ENCODE measurements at regions not wholly inside any gene's neighbourhood (a gene's known extent, or its start where the extent isn't known, plus 50 kb on each side); places are given as distances from the start of the nearest gene placed in this dataset.
"Not testable (repeated sequence)": the region's sequence is repeated elsewhere in the genome, so short reads cannot be mapped to it uniquely, and the experiment has no call there.

DNA sequence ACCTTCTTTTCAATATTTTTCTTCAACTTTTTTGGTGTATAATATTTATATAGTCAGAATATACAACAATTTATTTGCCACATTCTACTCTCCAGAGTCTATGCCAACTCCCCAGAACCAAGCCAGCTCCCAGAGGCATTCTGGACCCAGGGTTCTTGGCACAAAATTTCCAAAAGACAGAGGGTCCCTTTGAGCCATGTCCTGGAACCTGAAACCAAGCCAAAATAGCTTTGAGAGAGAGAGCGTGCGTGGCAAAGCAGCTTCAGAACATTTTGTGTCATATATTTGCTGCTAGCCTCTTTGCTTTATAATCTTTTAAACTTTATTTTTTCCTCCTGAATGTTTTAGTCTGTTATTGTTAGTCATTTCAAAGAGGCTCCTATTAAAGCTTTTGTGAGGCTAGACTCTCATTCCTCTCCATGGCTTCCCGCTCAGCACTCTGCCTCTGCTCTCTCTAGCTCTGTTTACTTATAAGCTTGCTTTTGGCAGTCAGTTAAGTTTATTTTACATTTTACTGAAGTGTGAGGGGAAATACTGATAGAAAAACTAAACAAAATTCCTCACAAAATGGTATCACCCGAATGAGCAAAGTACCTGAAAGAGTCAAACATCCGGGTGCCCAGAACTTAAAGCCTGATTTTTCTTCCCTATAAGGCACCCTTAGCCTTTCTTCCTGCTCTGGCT is 605.1 kb upstream of the ID4 start:
- H3K4me3 Mint-ChIP-seq: no peak overlapping the region
- no peaks in the 10 kb centered on the region for H3K4me1 Mint-ChIP-seq
- peaks cover 8% of the 10 kb centered on the region for H3K9me3 Mint-ChIP-seq
- no peaks in the 10 kb centered on the region for H3K36me3 Mint-ChIP-seq
- DNase-seq: no peak
- no peaks in the 10 kb centered on the region for H3K27me3 Mint-ChIP-seq
- no peak overlapping the region for H3K27ac Mint-ChIP-seq

DNA sequence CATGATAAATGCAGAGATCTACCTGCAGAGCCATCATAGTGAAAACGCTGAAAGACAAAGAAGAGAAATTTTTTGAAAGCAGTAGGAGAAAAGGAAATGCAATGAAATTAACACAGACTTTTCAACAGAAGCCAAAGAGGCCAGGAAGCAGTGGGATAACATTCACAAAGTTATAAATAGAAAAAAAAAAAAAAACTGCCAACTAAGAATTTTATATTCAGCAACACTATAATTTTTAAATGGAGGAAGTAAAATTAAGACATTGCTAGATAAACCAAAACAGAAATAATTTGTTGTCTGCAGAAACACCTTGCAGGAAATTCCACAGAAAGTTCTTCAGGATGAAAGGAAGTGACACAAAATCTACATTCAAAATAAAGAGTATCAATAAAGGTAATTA is 591.5 kb upstream of the ID4 start:
- Mint-ChIP-seq H3K27ac (no peak overlapping the region), H3K27me3 (no peaks in the 10 kb centered on the region), H3K36me3 (no peaks in the 10 kb centered on the region), H3K4me3 (no peak overlapping the region), H3K4me1 (no peaks in the 10 kb centered on the region), H3K9me3 (peaks cover 44% of the 10 kb centered on the region)
- DNase-seq: no peak

GRCh38 chr6:19247181-19247580 is 590.0 kb upstream of the ID4 start:
- peaks cover 38% of the 10 kb centered on the region for H3K9me3 Mint-ChIP-seq
- H3K27me3 Mint-ChIP-seq, H3K4me1 Mint-ChIP-seq, H3K36me3 Mint-ChIP-seq, H3K4me3 Mint-ChIP-seq, DNase-seq, H3K27ac Mint-ChIP-seq: not testable (repeated sequence)

- not testable (repeated sequence) for H3K27ac Mint-ChIP-seq, DNase-seq, H3K36me3 Mint-ChIP-seq, H3K4me3 Mint-ChIP-seq, H3K9me3 Mint-ChIP-seq, H3K27me3 Mint-ChIP-seq, H3K4me1 Mint-ChIP-seq
These were observed 581.0 kb upstream of the ID4 start for GRCh38 chr6:19256123-19256522.

DNA sequence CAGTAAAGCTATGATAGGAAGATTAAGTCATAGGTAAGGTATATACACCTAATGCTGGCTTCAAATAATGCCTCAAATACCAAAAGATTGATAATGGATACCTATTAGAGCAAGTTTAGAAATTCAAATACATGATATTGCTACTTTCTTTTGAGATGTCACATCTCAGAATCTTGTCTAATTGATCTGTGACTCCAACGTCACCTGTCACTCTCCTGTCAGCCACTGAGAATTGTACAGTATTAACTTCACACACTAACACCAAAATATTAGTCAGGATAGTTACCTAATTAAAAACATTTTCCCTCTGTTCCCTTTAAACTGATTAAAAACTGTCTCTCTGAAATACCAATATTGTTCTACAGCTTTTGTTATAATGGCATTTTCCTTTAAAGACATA is 575.5 kb upstream of the ID4 start:
- Mint-ChIP-seq H3K27ac (no peak overlapping the region), H3K9me3 (no peaks in the 10 kb centered on the region), H3K27me3 (no peaks in the 10 kb centered on the region), H3K36me3 (no peaks in the 10 kb centered on the region), H3K4me1 (no peaks in the 10 kb centered on the region), H3K4me3 (no peak overlapping the region)
- DNase-seq: no peak

DNA sequence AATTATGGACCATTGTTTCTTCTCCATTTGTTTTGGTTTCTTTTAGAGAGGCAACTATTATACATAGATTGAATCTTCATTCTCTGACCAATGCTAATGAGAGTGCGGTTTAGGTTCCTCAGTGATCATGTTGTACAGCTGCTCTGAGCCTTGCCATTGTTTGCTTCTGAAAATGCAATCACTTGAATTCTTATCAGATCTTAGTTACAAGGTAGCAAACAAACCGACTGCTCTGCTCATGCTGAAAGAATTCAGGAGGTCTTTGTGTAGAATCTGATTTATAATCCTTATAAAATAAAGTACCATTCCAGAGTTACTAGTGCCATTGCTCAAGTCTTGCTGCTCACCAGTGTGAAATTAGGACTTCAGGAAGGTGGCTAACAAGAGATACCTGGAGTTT is 569.1 kb upstream of the ID4 start:
- Mint-ChIP-seq H3K4me3 (no peak overlapping the region), H3K36me3 (no peaks in the 10 kb centered on the region), H3K4me1 (no peaks in the 10 kb centered on the region), H3K9me3 (peaks cover 2% of the 10 kb centered on the region), H3K27me3 (no peaks in the 10 kb centered on the region), H3K27ac (no peak overlapping the region)
- no peak for DNase-seq

- peaks cover 2% of the 10 kb centered on the region for H3K9me3 Mint-ChIP-seq
- no peak overlapping the region for H3K4me3 Mint-ChIP-seq
- H3K27ac Mint-ChIP-seq: no peak overlapping the region
- no peaks in the 10 kb centered on the region for H3K36me3 Mint-ChIP-seq
- H3K27me3 Mint-ChIP-seq: no peaks in the 10 kb centered on the region
- no peaks in the 10 kb centered on the region for H3K4me1 Mint-ChIP-seq
- no peak for DNase-seq
These were observed 568.5 kb upstream of the ID4 start for GRCh38 chr6:19268718-19269117.

GRCh38 chr6:19269341-19269898 is 567.8 kb upstream of the ID4 start:
- H3K9me3 Mint-ChIP-seq: peaks cover 2% of the 10 kb centered on the region
- H3K27ac Mint-ChIP-seq: no peak overlapping the region
- DNase-seq: no peak

DNA sequence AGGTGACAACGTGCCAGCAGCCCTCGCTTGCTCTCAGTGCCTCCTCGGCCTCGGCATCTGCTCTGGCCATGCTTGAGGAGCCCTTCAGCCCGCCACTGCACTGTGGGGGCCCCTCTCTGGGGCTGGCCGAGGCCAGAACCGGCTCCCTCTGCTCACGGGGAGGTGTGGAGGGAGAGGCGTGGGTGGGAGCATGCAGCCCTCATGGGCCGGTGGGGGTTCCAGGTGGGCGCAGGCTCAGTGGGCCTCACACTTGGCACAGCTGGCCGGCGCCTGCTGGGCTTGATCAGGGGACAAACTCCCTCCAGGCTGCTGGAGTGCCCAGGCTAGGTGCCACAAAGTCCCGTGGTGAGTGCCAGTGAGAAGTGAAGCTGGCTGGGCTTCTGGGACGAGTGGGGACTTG is 566.6 kb upstream of the ID4 start:
- no peaks in the 10 kb centered on the region for H3K4me1 Mint-ChIP-seq
- no peak overlapping the region for H3K27ac Mint-ChIP-seq
- no peak for DNase-seq
- peaks cover 2% of the 10 kb centered on the region for H3K9me3 Mint-ChIP-seq
- no peaks in the 10 kb centered on the region for H3K27me3 Mint-ChIP-seq
- H3K36me3 Mint-ChIP-seq: no peaks in the 10 kb centered on the region
- H3K4me3 Mint-ChIP-seq: no peak overlapping the region

More at GRCh38 chr6:19269341-19269898, 567.8 kb upstream of the ID4 start:
- Mint-ChIP-seq H3K4me3 (no peak overlapping the region), H3K4me1 (no peaks in the 10 kb centered on the region), H3K36me3 (no peaks in the 10 kb centered on the region), H3K27me3 (no peaks in the 10 kb centered on the region)

GRCh38 chr6:19279273-19279684 is 557.9 kb upstream of the ID4 start:
- no peak for DNase-seq
- no peaks in the 10 kb centered on the region for H3K36me3 Mint-ChIP-seq
- H3K4me3 Mint-ChIP-seq: no peak overlapping the region
- no peaks in the 10 kb centered on the region for H3K27me3 Mint-ChIP-seq
- peaks cover 9% of the 10 kb centered on the region for H3K9me3 Mint-ChIP-seq
- H3K4me1 Mint-ChIP-seq: no peaks in the 10 kb centered on the region
- H3K27ac Mint-ChIP-seq: no peak overlapping the region

- Mint-ChIP-seq H3K4me1 (no peaks in the 10 kb centered on the region), H3K27me3 (no peaks in the 10 kb centered on the region), H3K9me3 (no peaks in the 10 kb centered on the region), H3K36me3 (no peaks in the 10 kb centered on the region), H3K27ac (no peak overlapping the region), H3K4me3 (no peak overlapping the region)
- DNase-seq: no peak
These were observed 549.2 kb upstream of the ID4 start for GRCh38 chr6:19287928-19288327.

- Mint-ChIP-seq H3K27me3 (no peaks in the 10 kb centered on the region), H3K9me3 (no peaks in the 10 kb centered on the region), H3K27ac (no peak overlapping the region), H3K4me1 (no peaks in the 10 kb centered on the region), H3K4me3 (no peak overlapping the region), H3K36me3 (no peaks in the 10 kb centered on the region)
- DNase-seq: no peak
These were observed 547.7 kb upstream of the ID4 start for GRCh38 chr6:19289457-19289856.

GRCh38 chr6:19297880-19298279 is 539.3 kb upstream of the ID4 start:
- H3K27me3 Mint-ChIP-seq: no peaks in the 10 kb centered on the region
- no peak for DNase-seq

GRCh38 chr6:19298421-19298820 is 538.7 kb upstream of the ID4 start:
- H3K4me1 Mint-ChIP-seq: no peaks in the 10 kb centered on the region
- DNase-seq: no peak
- H3K9me3 Mint-ChIP-seq: peaks cover 7% of the 10 kb centered on the region
- no peaks in the 10 kb centered on the region for H3K36me3 Mint-ChIP-seq
- H3K4me3 Mint-ChIP-seq: no peak overlapping the region
- no peak overlapping the region for H3K27ac Mint-ChIP-seq
- no peaks in the 10 kb centered on the region for H3K27me3 Mint-ChIP-seq

More at GRCh38 chr6:19297880-19298279, 539.3 kb upstream of the ID4 start:
- no peaks in the 10 kb centered on the region for H3K36me3 Mint-ChIP-seq
- no peak overlapping the region for H3K4me3 Mint-ChIP-seq
- H3K27ac Mint-ChIP-seq: no peak overlapping the region
- peaks cover 7% of the 10 kb centered on the region for H3K9me3 Mint-ChIP-seq
- no peaks in the 10 kb centered on the region for H3K4me1 Mint-ChIP-seq

DNA sequence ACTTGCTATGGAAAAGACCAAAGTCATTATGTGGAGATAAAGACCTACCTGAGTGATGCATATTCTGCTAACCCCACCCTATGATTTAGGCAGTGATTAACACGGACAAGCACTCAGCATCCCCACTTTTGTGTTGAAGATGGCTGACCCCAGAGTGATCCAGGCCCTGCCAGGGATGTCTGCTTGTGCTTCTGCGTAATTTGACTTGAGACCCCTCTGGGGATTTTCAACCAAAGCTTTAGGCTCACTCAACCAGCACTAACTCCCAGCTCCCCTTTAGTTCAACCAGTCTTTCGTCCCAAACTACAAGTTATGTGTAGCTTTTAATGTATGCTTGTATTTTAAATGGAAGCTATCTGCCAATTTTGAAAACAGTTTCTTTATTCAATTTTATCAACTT is 538.0 kb upstream of the ID4 start:
- H3K36me3 Mint-ChIP-seq: no peaks in the 10 kb centered on the region
- H3K27ac Mint-ChIP-seq: no peak overlapping the region
- H3K9me3 Mint-ChIP-seq: peaks cover 7% of the 10 kb centered on the region
- no peak overlapping the region for H3K4me3 Mint-ChIP-seq
- no peaks in the 10 kb centered on the region for H3K4me1 Mint-ChIP-seq
- H3K27me3 Mint-ChIP-seq: no peaks in the 10 kb centered on the region
- no peak for DNase-seq

GRCh38 chr6:19301980-19302379 is 535.2 kb upstream of the ID4 start:
- H3K27ac Mint-ChIP-seq: no peak overlapping the region
- no peak for DNase-seq

More at GRCh38 chr6:19301980-19302379, 535.2 kb upstream of the ID4 start:
- Mint-ChIP-seq H3K9me3 (peaks cover 6% of the 10 kb centered on the region), H3K4me3 (no peak overlapping the region), H3K4me1 (no peaks in the 10 kb centered on the region), H3K36me3 (no peaks in the 10 kb centered on the region), H3K27me3 (no peaks in the 10 kb centered on the region)
